CD4-positive, alpha-beta T cell (primary cell): ENCODE measurements at regions not wholly inside any gene's neighbourhood (a gene's known extent, or its start where the extent isn't known, plus 50 kb on each side); places are given as distances from the start of the nearest gene placed in this dataset.

ENCODE experiments used
- ATAC-seq: fragments of 200-7000 bp; cut with Tn5 transposase; one replicate; pipeline ENCODE4 v1.10.0; 2022; ENCODE audit warnings: mild to moderate bottlenecking; ENCODE audit not compliant: poor library complexity
- CTCF ChIA-PET: fragments of 350-600 bp; sonication (Branson Sonifier 250); formaldehyde crosslinking; loops from one replicate; lab custom pipeline; 2021; ENCODE audit warnings: antibody characterized with exemption, inconsistent platforms; lab: Charles Lee
- POLR2A ChIA-PET: fragments of 350-600 bp; sonication (Branson Sonifier 250); formaldehyde crosslinking; loops from one replicate; lab custom pipeline; 2021; ENCODE audit warnings: antibody characterized with exemption, inconsistent platforms; lab: Charles Lee
- DNase-seq, 14 experiments: peaks; one replicate each; pipeline ENCODE4 v3.0.0-alpha.2; 2013 to 2020; ENCODE audit warnings: mixed read lengths in 2 of 14
- H3K27ac ChIP-seq, 2 donors: one replicate each; pipeline versions ENCODE4 v1.5.1 to v1.7.0; 2013; ENCODE audit warnings: low read length in 2 of 2, low read depth in 1 of 2, mild to moderate bottlenecking in 1 of 2
- H3K27me3 ChIP-seq, 2 experiments: 1 replicate in 1 of 2; 2 replicates in 1 of 2; pipeline versions ENCODE4 v1.6.1 to v1.7.0; 2013; ENCODE audit warnings: low read length in 2 of 2, control low read depth in 1 of 2, mild to moderate bottlenecking in 1 of 2, moderate library complexity in 1 of 2; ENCODE audit not compliant: insufficient read depth in 2 of 2, control insufficient read depth in 1 of 2
- H3K36me3 ChIP-seq: one replicate; pipeline ENCODE4 v1.6.1; 2013; ENCODE audit warnings: low read length, control low read depth; ENCODE audit not compliant: insufficient read depth
- H3K4me1 ChIP-seq: one replicate; pipeline ENCODE4 v1.6.1; 2013; ENCODE audit warnings: low read length, control low read depth; ENCODE audit not compliant: insufficient read depth
- H3K4me3 ChIP-seq: one replicate; pipeline ENCODE4 v1.5.1; 2013; ENCODE audit warnings: mild to moderate bottlenecking, low read length, moderate library complexity
- H3K9me3 ChIP-seq, 2 experiments: 1 replicate in 1 of 2; 2 replicates in 1 of 2; pipeline versions ENCODE4 v1.6.1 to v1.7.0; 2013; ENCODE audit warnings: low read length in 2 of 2, mild to moderate bottlenecking in 2 of 2, control low read depth in 1 of 2, moderate library complexity in 1 of 2; ENCODE audit not compliant: control insufficient read depth in 1 of 2, insufficient read depth in 1 of 2
- H3K27ac Mint-ChIP-seq: one replicate; pipeline ENCODE4 v1.8.0; 2020; ENCODE audit warnings: mixed read lengths
- H3K27me3 Mint-ChIP-seq: one replicate; pipeline ENCODE4 v1.8.0; 2021; ENCODE audit warnings: mixed read lengths
- H3K36me3 Mint-ChIP-seq: one replicate; pipeline ENCODE4 v1.8.0; 2021; ENCODE audit warnings: low read depth, mixed read lengths
- H3K4me1 Mint-ChIP-seq: one replicate; pipeline ENCODE4 v1.8.0; 2021; ENCODE audit warnings: low read depth, mixed read lengths
- H3K4me3 Mint-ChIP-seq: one replicate; pipeline ENCODE4 v1.8.0; 2020; ENCODE audit warnings: mild to moderate bottlenecking, mixed read lengths
- H3K9me3 Mint-ChIP-seq: one replicate; pipeline ENCODE4 v1.8.0; 2020; ENCODE audit warnings: mixed read lengths
- CTCF ChIP-seq: fragments of 200-600 bp; IDR thresholded peaks from one replicate; pipeline ENCODE4 v1.8.0; 2022; ENCODE audit warnings: antibody characterized with exemption, mild to moderate bottlenecking
- intact Hi-C, 2 experiments: fragments of 100-400 bp; cut with DNase I in 1 of 2; cut with micrococcal nuclease in 1 of 2; formaldehyde crosslinking; loops; one replicate each; pipeline versions ENCODE4 v1.15.1 to v1.9.0; 2023 to 2025; cut with DNase I, micrococcal nuclease

- no peak overlapping the region for H3K4me3 Mint-ChIP-seq
- H3K9me3 Mint-ChIP-seq = no peaks in the 10 kb centered on the region
- no peaks in the 10 kb centered on the region for H3K27me3 Mint-ChIP-seq
- POLR2A ChIA-PET = no interaction called here
- H3K36me3 Mint-ChIP-seq = no peaks in the 10 kb centered on the region
- no peaks in the 10 kb centered on the region for H3K4me1 Mint-ChIP-seq
- H3K9me3 ChIP-seq = no peaks in the 10 kb centered on the region
- no peaks in the 10 kb centered on the region for H3K27me3 ChIP-seq
- H3K36me3 ChIP-seq = no peaks in the 10 kb centered on the region
- TF ChIP-seq CTCF = no peak
- DNase-seq = no peak
- no peak overlapping the region for H3K4me3 ChIP-seq
- CTCF ChIA-PET = no interaction called here
- no peak overlapping the region for H3K27ac ChIP-seq
- ATAC-seq = no peak
- H3K27ac Mint-ChIP-seq = no peak overlapping the region
- intact Hi-C loops = no loop called here
- H3K4me1 ChIP-seq = no peaks in the 10 kb centered on the region
Observed at GRCh38 chr14:22400655-22401259, 188.3 kb downstream of the DAD1 start.

- Mint-ChIP-seq H3K9me3 (no peaks in the 10 kb centered on the region), H3K27me3 (no peaks in the 10 kb centered on the region), H3K36me3 (no peaks in the 10 kb centered on the region), H3K4me1 (no peaks in the 10 kb centered on the region), H3K27ac (no peak overlapping the region), H3K4me3 (no peak overlapping the region)
- ChIA-PET POLR2A (no interaction called here), CTCF (no interaction called here)
- Histone ChIP-seq H3K27me3 (no peaks in the 10 kb centered on the region), H3K9me3 (no peaks in the 10 kb centered on the region), H3K27ac (no peak overlapping the region), H3K4me1 (no peaks in the 10 kb centered on the region), H3K4me3 (no peak overlapping the region), H3K36me3 (no peaks in the 10 kb centered on the region)
- ATAC-seq (no peak), DNase-seq (no peak)
- intact Hi-C loops = no loop called here
- TF ChIP-seq CTCF = no peak
Observed at GRCh38 chr14:22399776-22400175, 189.2 kb downstream of the DAD1 start.

- TF ChIP-seq CTCF = no peak
- Mint-ChIP-seq H3K36me3 (no peaks in the 10 kb centered on the region), H3K27ac (no peak overlapping the region), H3K4me3 (no peak overlapping the region), H3K9me3 (no peaks in the 10 kb centered on the region), H3K4me1 (no peaks in the 10 kb centered on the region), H3K27me3 (no peaks in the 10 kb centered on the region)
- no peaks in the 10 kb centered on the region for H3K36me3 ChIP-seq
- ChIA-PET POLR2A (no interaction called here), CTCF (no interaction called here)
- no peaks in the 10 kb centered on the region for H3K4me1 ChIP-seq
- H3K27me3 ChIP-seq = no peaks in the 10 kb centered on the region
- ATAC-seq (no peak), DNase-seq (no peak)
- intact Hi-C loops = no loop called here
- H3K9me3 ChIP-seq = no peaks in the 10 kb centered on the region
- H3K27ac ChIP-seq = no peak overlapping the region
- no peak overlapping the region for H3K4me3 ChIP-seq
Observed at GRCh38 chr14:22397221-22397737, 191.7 kb downstream of the DAD1 start.
